IPS-NIHi11 (cell line): ENCODE measurements at regions not wholly inside any gene's neighbourhood (a gene's known extent, or its start where the extent isn't known, plus 50 kb on each side); places are given as distances from the start of the nearest gene placed in this dataset.

Experiments
- DNase-seq: peaks from one replicate; pipeline ENCODE4 v3.0.0; 2012; ENCODE audit warnings: mixed read lengths, low spot score

DNA sequence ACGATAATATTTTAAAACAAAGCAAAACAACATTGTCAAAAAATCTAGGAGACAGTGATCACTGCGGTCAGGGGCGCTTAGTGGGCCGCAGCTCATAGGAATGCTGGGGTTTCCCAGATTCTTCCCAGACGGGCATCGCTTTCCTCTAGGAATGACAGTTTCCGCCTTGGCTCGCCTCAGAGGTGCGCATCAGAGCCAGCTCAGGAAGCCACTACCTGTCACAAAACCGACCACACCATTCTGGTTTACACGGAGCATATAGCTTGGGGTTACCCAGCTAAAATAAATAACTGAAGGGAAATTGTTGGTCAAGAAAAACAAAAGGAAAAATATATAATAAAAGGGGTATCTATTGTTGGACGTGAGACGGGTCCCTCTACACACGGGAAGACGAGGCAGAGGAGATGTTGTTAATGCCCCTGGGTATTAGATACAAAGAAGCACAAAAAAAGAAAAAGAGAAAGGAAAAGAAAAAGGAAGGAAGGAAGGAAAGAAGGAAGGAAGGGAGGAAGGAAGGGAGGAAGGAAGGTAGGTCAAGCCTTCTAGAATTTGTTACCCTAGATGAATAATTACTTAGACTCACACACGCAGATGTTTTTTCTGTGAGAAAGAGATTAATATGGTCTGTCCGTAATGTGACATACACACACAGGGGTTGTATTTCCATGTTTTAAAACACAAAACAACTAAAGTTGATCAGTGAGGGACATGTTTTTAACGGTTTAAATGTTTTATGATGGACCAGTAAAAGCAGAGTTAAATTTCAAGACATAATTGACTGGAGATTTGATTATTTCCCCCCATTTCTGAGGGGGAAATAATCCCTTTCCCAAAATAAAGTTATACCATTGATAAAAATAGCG lies 292.4 kb upstream of the NFE2L3 start:
- no peak for DNase-seq

GRCh38 chr7:25860275-25861163 lies 291.5 kb upstream of the NFE2L3 start:
- no peak for DNase-seq

DNA sequence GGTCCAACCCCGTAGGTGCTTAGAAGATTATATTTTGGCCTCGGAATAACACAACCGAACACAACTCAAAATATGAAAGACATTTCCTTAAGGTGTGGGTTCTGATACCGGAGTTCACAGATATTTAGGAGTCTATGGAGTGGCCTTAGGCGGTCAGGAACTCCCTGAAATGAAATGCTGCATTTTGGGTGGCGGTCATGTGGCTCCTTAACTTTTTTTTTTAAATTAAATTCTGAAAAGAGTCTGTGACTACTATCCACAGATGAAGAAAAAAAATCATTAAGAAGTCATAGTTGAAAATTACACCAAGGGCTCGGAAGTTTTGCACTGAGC lies 290.9 kb upstream of the NFE2L3 start:
- no peak for DNase-seq

- DNase-seq = no peak
Observed at GRCh38 chr7:25861601-25862260, 290.3 kb upstream of the NFE2L3 start.

DNA sequence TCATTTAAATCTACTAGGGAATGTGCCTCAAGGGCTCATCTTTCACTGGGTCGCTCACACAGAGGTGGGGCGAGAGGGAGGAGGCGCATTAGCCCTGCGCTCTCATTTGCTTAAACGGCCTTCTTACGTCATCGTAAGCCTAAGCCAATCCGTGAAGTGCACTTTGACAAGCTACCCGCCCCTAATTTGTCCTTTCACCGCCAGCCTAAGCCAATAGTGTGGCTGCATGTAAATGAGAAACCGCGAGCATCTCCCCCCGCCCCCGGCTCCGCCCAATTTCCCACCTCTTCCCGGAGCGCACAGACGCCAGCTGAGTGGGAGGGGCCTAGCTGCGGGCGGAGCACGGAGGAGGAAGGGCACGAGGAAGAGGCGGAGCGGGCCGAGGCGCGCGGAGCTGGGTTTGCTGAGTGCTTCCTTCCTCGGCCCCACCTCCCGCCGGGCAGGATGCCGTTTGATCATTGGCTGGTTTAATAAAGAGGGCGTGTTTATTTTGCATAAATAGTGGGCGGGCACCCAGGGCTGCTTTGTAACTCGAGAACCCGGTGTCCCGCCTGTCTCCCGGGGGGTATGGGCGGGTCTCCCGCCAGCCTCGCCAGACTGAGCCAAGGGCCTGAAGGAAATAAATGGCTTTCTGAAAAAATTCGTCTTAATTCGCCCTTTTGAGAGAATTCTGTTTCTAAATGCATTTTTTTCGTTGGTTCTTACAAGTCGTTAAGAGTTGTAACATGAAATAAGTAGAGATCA lies 289.6 kb upstream of the NFE2L3 start:
- DNase-seq = peak; percentile 92

- no peak for DNase-seq
Observed at GRCh38 chr7:25863005-25863728, 288.8 kb upstream of the NFE2L3 start.

GRCh38 chr7:25863729-25864110 lies 288.3 kb upstream of the NFE2L3 start:
- DNase-seq = no peak

- DNase-seq = no peak
Observed at GRCh38 chr7:25864511-25864910, 287.5 kb upstream of the NFE2L3 start.

DNA sequence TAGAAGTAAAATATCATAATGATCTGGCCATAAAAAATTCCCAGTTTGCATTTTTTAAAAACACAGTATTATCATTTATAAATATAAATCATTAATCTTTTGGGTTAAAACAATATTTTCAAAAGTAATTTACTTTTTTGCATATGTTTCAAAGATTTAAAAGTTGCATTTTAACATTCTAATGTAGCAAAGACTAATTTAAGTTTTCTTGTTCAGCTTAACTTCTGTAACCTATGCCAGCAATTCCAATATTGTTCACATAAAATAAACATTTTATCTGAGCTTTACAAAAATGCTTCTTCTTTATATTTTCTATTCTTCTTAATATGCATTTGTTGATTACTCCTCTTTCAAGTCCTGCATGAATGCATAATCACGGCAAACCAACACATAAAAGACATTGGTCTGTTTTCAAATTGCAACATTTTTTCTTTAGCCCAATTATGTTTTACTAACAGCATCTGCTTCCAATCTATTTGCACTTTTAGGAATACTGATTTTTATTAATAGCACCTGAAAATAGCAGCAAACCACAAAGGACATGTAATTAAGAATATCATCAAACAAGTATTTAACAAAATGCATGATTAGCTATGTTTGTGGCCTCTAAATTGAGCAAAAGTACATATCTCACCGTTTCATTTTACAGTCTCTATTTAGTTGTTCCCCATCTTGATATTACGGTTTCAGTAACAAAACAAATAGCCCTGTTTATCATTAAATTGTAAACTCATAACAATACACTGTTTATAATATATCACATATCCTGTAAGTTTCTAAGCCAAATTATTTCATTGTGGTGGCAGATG lies 286.9 kb upstream of the NFE2L3 start:
- DNase-seq = no peak

DNA sequence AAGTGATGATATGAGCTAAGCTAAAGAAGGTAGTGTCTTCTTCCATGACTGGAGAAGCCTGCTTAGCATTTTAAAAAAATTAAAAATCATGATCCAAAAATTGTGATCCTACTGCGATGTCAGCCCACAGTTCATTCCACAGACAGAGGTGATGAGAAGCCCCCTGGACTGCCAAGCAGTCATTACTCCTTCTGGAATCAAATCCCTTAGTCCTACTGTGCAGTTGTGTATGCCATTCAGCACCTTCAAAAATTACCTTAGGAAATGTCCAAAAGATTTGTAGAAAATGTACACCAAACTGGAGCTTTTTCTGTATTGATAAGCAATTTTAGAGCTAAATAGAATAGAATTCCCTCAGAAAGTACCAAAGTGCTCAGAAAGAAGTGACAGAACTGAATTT lies 283.5 kb upstream of the NFE2L3 start:
- DNase-seq = no peak

DNA sequence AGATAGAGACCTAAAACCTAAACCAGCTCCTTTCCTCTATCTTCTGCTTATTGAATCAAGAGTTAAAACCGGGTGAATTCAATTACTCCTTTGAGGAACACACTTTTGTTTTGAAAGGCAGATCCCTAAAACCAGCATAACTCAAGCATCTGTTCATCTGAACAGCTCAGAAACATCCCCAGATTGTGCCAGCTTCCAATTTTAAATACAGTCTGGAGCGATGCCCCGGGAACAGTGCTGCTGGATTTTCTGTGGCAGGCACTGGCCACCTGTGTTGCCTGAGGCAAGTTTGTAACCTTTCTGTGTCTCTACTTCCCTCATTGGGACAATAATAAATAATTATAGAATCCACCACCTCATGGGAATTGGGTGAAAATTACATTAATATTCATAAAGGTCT lies 281.4 kb upstream of the NFE2L3 start:
- no peak for DNase-seq

DNA sequence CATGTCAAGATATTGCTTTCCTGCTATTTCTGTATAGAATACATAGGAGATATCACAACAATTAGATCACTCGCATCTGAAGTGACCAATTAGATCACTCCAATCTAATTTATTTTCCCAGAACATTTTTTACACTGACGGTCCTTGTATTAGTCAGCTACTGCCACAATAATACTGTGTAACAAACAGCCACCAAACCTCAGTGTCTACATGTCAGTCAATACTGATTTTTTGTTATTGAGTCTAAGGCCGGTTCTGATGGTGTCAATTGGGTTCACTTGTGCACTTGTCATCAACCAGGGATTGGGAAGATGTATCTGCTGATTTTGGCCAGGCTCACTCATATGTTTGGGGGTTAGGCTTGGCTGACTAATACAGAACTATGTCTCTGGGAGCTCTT lies 275.9 kb upstream of the NFE2L3 start:
- no peak for DNase-seq

- no peak for DNase-seq
Observed at GRCh38 chr7:25877802-25878789, 273.9 kb upstream of the NFE2L3 start.

- DNase-seq = no peak
Observed at GRCh38 chr7:25879799-25880198, 272.2 kb upstream of the NFE2L3 start.

- no peak for DNase-seq
Observed at GRCh38 chr7:25881317-25882037, 270.5 kb upstream of the NFE2L3 start.

DNA sequence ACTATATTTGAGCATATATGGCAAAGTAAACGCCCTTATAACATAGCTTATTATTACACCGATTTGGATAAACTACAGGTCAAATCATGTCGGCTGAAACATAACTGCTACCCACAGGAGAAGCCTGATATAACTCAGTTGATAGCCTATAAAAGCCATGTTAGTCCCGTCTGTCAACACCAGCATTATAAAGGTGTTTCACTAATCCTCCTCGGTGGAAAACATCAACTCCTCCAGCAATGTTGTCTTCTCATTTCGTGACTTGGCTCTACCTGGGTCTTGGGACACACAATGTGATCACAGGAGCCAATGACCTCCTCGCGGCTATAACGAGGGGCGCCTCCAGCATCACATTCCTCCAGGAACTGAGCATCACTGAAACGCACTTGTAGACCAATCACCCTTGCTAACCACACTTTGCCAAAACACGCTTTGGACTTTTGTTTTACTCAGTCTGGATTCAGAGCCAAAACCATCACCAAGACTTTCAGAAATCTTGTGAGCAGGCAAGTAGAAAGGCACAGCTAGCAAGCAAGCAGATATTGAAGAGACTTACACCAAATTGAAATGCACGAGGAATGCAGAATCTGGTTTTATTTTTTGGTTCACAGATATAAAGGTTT lies 269.7 kb upstream of the NFE2L3 start:
- DNase-seq = no peak

GRCh38 chr7:25884265-25884828 lies 267.7 kb upstream of the NFE2L3 start:
- no peak for DNase-seq
